OCI-LY7 (cell line): ENCODE measurements at regions not wholly inside any gene's neighbourhood (a gene's known extent, or its start where the extent isn't known, plus 50 kb on each side); places are given as distances from the start of the nearest gene placed in this dataset.

Experiments used
- BruUV-seq: library from RNA; stranded (reverse); fragments of 400-500 nt; replicated peaks from 2 replicates; lab custom pipeline; 2021; lab: Mats Ljungman, UMichigan
- CTCF ChIA-PET: fragments of 300-600 bp; sonication (Branson Sonifier 250); formaldehyde crosslinking; loops from one replicate; lab custom pipeline; 2022; ENCODE audit warnings: antibody characterized with exemption; ENCODE audit not compliant: unreplicated experiment; lab: Charles Lee
- POLR2A ChIA-PET: fragments of 300-600 bp; sonication (Branson Sonifier 250); formaldehyde crosslinking; loops from one replicate; lab custom pipeline; 2022; ENCODE audit warnings: antibody characterized with exemption; lab: Charles Lee
- DNase-seq: peaks from one replicate; pipeline ENCODE4 v3.0.0-alpha.2; 2015; ENCODE audit warnings: low spot score
- H2AFZ ChIP-seq: fragments of 200-600 bp; sonication (generic), shearing (Covaris generic); 2 replicates; pipeline ENCODE4 v1.6.1; 2014; ENCODE audit warnings: mild to moderate bottlenecking, antibody characterized with exemption, low read length, moderate library complexity
- H3K27ac ChIP-seq: fragments of 200-600 bp; sonication (generic); 2 replicates; pipeline ENCODE4 v1.5.1; 2014; ENCODE audit warnings: mixed run types, low read depth, mild to moderate bottlenecking, moderate library complexity, low read length, inconsistent platforms; ENCODE audit not compliant: poor library complexity, severe bottlenecking
- H3K36me3 ChIP-seq: fragments of 200-600 bp; sonication (generic); 2 replicates; pipeline ENCODE4 v1.6.1; 2014; ENCODE audit warnings: mild to moderate bottlenecking, antibody characterized with exemption, low read length, moderate library complexity, mixed read lengths; ENCODE audit not compliant: insufficient read depth
- H3K4me1 ChIP-seq: fragments of 200-600 bp; sonication (generic); 2 replicates; pipeline ENCODE4 v1.5.1; 2014; ENCODE audit warnings: mild to moderate bottlenecking, low read length; ENCODE audit not compliant: insufficient read depth, poor library complexity, severe bottlenecking
- H3K4me2 ChIP-seq: fragments of 200-600 bp; sonication (generic); 2 replicates; pipeline ENCODE4 v1.6.1; 2014; ENCODE audit warnings: mild to moderate bottlenecking, low read length
- H3K4me3 ChIP-seq: fragments of 200-600 bp; sonication (generic); 2 replicates; pipeline ENCODE4 v1.5.1; 2014; ENCODE audit warnings: mild to moderate bottlenecking, low read depth, low read length; ENCODE audit not compliant: poor library complexity, severe bottlenecking
- H3K79me2 ChIP-seq: fragments of 200-600 bp; sonication (generic); 2 replicates; pipeline ENCODE4 v1.6.1; 2016; ENCODE audit warnings: low read depth, mild to moderate bottlenecking, low read length, moderate library complexity, mixed read lengths; ENCODE audit not compliant: insufficient read depth
- H3K9me2 ChIP-seq: fragments of 200-600 bp; sonication (generic); 2 replicates; pipeline ENCODE4 v1.6.1; 2016; ENCODE audit warnings: mild to moderate bottlenecking, low read length, mixed read lengths; ENCODE audit not compliant: insufficient read depth
- H3K9me3 ChIP-seq: fragments of 200-600 bp; sonication (generic); 2 replicates; pipeline ENCODE4 v1.6.1; 2014; ENCODE audit warnings: mild to moderate bottlenecking, mixed run types, low read length, mixed read lengths
- H4K20me1 ChIP-seq: fragments of 200-600 bp; sonication (generic); 2 replicates; pipeline ENCODE4 v1.6.1; 2014; ENCODE audit warnings: mild to moderate bottlenecking, antibody characterized with exemption, low read length, moderate library complexity, mixed read lengths; ENCODE audit not compliant: insufficient read depth
- CTCF ChIP-seq: fragments of 200-600 bp; sonication (generic); conservative IDR thresholded peaks from 2 replicates; pipeline ENCODE4 v1.5.1; 2014; ENCODE audit warnings: mild to moderate bottlenecking, antibody characterized with exemption, low read length, moderate library complexity, mixed read lengths
- EZH2phosphoT487 ChIP-seq: fragments of 200-600 bp; sonication (generic); IDR thresholded peaks from 2 replicates; pipeline ENCODE4 v1.6.1; 2018; ENCODE audit warnings: low read depth, borderline replicate concordance, mild to moderate bottlenecking, mixed run types, antibody characterized with exemption, low read length, moderate library complexity, mixed read lengths
- intact Hi-C: fragments of 100-400 bp; cut with micrococcal nuclease; formaldehyde crosslinking; loops from one replicate; pipeline ENCODE4 v1.10.0; 2022; ENCODE audit not compliant: unreplicated experiment

GRCh38 chr5:135127439-135128240 is 93.6 kb upstream of the PITX1 start:
- Histone ChIP-seq H3K4me2 (no peak overlapping the region), H3K4me1 (peaks cover 7% of the 10 kb centered on the region), H3K9me3 (no peaks in the 10 kb centered on the region), H3K9me2 (no peaks in the 10 kb centered on the region), H3K36me3 (no peaks in the 10 kb centered on the region), H3K79me2 (no peaks in the 10 kb centered on the region), H2AFZ (no peak overlapping the region), H3K27ac (no peak overlapping the region), H4K20me1 (no peaks in the 10 kb centered on the region), H3K4me3 (no peak overlapping the region)
- intact Hi-C loops, result no loop called here
- TF ChIP-seq CTCF (no peak), EZH2phosphoT487 (no peak)
- ChIA-PET POLR2A (no interaction called here), CTCF (no interaction called here)
- DNase-seq, result no peak
- BruUV-seq, result no TSS peak

GRCh38 chr5:135126688-135127438 is 92.8 kb upstream of the PITX1 start:
- H3K9me2 ChIP-seq, result no peaks in the 10 kb centered on the region
- ChIA-PET POLR2A (interaction anchor here (1.2 kb wide), 1 partner anchor 14 kb away, joined by 3 read pairs; no protein-coding TSS in a partner anchor), CTCF (no interaction called here)
- DNase-seq, result no peak
- no TSS peak for BruUV-seq
- no peaks in the 10 kb centered on the region for H3K9me3 ChIP-seq
- no peak overlapping the region for H3K27ac ChIP-seq
- H2AFZ ChIP-seq, result no peak overlapping the region
- H3K36me3 ChIP-seq, result no peaks in the 10 kb centered on the region
- H3K79me2 ChIP-seq, result no peaks in the 10 kb centered on the region
- intact Hi-C loops, result no loop called here
- no peak overlapping the region for H3K4me3 ChIP-seq
- H3K4me2 ChIP-seq, result no peak overlapping the region
- no peak for TF ChIP-seq CTCF
- TF ChIP-seq EZH2phosphoT487, result no peak
- no peaks in the 10 kb centered on the region for H4K20me1 ChIP-seq
- peaks cover 7% of the 10 kb centered on the region for H3K4me1 ChIP-seq
